Suprapubic skin (tissue), 4 donors: ENCODE measurements at regions not wholly inside any gene's neighbourhood (a gene's known extent, or its start where the extent isn't known, plus 50 kb on each side); places are given as distances from the start of the nearest gene placed in this dataset.

Experiments
- EP300 ChIP-seq: sonication (generic); formaldehyde crosslinking; IDR thresholded peaks from one replicate; pipeline ENCODE4 v1.6.1; 2017; ENCODE audit warnings: antibody characterized with exemption
- POLR2A ChIP-seq, 2 donors: fragments of 450-650 bp; IDR thresholded peaks; one replicate each; pipeline ENCODE4 v1.6.1; 2017; ENCODE audit warnings: antibody characterized with exemption in 2 of 2, mild to moderate bottlenecking in 2 of 2, moderate library complexity in 2 of 2
- POLR2AphosphoS5 ChIP-seq, 3 donors: sonication (generic); formaldehyde crosslinking; IDR thresholded peaks; one replicate each; pipeline ENCODE4 v1.6.1; 2017; ENCODE audit warnings: antibody characterized with exemption in 3 of 3
- TF ChIP-seq, protein P1 (sequence below), 2 donors: fragments of 200-600 bp in 1 of 2; fragments of 450-650 bp in 1 of 2; sonication (generic) in 1 of 2; IDR thresholded peaks; one replicate each; pipeline ENCODE4 v1.5.1; 2016 to 2019; ENCODE audit warnings: antibody characterized with exemption in 2 of 2, mild to moderate bottlenecking in 1 of 2, moderate library complexity in 1 of 2

- TF ChIP-seq, protein P1, sequence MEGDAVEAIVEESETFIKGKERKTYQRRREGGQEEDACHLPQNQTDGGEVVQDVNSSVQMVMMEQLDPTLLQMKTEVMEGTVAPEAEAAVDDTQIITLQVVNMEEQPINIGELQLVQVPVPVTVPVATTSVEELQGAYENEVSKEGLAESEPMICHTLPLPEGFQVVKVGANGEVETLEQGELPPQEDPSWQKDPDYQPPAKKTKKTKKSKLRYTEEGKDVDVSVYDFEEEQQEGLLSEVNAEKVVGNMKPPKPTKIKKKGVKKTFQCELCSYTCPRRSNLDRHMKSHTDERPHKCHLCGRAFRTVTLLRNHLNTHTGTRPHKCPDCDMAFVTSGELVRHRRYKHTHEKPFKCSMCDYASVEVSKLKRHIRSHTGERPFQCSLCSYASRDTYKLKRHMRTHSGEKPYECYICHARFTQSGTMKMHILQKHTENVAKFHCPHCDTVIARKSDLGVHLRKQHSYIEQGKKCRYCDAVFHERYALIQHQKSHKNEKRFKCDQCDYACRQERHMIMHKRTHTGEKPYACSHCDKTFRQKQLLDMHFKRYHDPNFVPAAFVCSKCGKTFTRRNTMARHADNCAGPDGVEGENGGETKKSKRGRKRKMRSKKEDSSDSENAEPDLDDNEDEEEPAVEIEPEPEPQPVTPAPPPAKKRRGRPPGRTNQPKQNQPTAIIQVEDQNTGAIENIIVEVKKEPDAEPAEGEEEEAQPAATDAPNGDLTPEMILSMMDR (IDR thresholded peaks at IDR 0.05) = no peak
- TF ChIP-seq POLR2A (IDR thresholded peaks at IDR 0.05) = no peak
- TF ChIP-seq POLR2AphosphoS5 (IDR thresholded peaks at IDR 0.05) = no peak
- no peak for TF ChIP-seq EP300
These were observed 62.8 kb upstream of the PPP1R26 start for GRCh38 chr9:135416664-135417290.
